NCI-H1417 treated with DMSO at 0.1 percent for 48 hours (cell line): ENCODE measurements at regions not wholly inside any gene's neighbourhood (a gene's known extent, or its start where the extent isn't known, plus 50 kb on each side); places are given as distances from the start of the nearest gene placed in this dataset.
"Not testable (repeated sequence)": the region's sequence is repeated elsewhere in the genome, so short reads cannot be mapped to it uniquely, and the experiment has no call there.

Experiments
- DNase-seq: peaks from one replicate; lab custom pipeline; 2025; lab: John Stamatoyannopoulos, UW

DNA sequence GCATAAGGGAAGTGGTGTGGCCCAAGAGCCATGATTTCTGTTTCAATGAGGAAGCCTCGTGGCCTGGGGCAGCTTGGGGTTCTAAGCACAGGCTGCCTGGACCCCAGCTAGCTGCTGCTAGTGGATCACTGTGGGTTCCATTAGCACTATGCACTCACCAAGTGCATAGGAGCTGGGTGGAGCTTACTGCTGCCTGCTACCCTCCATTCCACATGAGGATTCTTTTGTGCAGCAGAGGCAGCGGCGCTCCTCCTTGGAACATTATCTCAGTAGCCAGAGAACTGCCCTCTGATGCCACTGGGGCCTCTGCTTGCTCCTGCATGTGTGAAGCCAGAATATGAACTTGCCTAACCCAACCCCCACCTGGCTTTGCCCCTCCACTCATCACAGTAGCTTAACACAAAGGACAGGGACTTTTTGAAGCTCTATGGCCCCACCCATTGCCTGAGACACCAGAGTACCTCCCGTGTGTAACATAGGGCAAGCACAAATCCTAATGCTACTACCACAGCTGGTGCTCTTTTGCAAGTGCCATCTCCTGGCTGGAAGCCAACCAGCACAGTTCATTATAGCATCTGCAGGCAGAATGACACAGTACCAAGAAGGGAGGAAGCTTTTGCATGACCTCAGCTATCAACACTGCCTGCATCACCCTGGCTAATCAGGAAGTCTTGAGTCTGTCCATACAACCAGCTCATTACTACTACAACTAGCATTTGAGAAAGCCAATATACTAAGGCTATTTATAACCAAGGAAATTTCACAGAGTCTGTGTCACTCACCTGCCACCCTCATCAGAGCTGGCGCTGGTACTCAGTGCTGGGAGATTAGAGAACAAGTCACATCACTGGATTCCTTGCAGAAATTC is 297.0 kb upstream of the GULP1 start:
- no peak for DNase-seq

DNA sequence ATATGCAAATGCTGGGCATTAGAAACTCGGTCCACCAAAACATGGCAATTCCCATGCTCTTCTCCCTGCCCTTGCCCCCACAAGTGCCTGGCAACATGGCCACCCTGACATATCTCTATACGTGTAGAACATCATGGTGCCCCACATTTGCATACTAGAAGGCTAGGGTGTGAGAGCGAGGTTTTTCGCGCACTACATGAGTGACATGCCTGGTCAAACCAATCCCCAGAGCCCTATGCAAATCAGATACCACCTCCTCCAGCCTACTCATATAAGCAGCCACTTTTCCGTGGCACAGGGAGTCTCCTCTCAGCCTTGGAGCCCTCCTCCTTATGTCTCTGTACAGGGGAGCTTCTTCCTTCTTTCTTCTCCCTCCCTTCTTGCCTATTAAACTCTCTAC is 296.1 kb upstream of the GULP1 start:
- no peak for DNase-seq

DNA sequence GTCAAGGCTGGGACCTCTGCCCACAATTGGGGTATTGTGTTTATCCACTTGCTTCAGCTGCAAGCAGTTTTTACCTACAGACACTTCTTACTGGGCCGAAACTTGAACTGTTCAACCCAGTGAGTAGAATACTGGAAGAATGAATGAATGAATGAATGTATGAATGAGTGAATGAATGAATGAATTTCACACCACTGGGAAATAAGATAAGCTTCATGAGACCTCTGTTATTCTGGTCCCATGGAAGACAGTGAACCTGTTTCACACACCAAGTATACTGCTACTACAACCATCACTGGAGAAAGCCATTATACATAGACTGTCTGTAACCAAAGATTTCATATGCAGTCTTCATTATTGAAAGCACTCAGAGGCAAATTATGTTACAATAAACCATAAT is 295.0 kb upstream of the GULP1 start:
- DNase-seq = no peak

DNA sequence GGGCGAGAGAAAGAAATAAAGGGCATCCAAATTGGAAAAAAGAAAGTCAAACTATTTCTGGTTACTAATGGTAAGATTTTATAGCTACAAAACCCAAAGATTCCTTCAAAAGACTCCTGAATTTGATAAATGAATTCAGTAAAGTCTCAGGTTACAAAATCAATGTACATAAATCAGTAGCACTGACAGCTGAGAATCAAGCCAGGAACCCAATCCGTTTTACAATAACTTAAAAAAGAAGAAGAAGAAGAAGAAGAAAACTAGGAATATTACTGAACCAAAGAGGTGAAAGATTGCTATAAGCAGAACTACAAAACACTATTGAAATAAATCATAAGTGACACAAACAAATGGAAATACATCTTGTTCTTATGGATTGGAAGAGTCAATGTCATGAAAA is 291.5 kb upstream of the GULP1 start:
- DNase-seq = no peak

DNA sequence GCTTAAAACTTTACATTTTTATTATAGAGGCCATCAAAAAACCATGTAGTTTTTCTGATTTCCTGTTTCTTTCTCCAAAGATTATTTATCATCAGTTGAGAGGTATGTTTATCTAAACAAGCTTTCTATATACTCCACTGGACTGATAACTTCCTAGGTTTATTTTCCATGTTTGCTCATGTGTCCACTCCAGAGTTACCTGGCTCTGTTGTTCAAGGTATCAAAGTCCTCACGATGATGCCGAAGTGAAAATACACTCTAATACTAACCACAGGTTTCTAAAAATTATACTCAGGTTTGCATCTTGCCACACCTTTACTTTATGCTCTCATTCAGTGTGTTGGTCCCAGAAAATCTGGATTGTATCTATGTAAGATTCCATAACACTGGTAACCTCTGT is 287.9 kb upstream of the GULP1 start:
- no peak for DNase-seq

DNA sequence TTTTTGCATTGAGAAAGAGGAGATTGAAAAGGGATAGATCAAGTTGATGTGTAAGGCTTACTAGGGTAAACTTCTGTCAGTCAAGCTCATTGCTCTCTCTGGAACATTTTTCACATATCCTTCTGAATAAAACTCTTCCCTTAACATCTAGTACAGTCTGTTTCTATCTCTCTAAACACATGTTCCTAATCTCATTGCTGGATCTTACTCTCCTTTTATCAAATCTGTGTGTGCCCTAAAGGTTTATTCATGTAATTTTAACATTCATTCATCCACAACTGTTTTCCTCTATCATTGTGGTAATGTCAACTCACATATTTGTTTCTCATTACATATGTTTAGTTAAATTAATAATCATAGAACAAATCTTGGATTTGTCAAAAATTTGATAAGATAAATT is 277.9 kb upstream of the GULP1 start:
- DNase-seq = no peak

DNA sequence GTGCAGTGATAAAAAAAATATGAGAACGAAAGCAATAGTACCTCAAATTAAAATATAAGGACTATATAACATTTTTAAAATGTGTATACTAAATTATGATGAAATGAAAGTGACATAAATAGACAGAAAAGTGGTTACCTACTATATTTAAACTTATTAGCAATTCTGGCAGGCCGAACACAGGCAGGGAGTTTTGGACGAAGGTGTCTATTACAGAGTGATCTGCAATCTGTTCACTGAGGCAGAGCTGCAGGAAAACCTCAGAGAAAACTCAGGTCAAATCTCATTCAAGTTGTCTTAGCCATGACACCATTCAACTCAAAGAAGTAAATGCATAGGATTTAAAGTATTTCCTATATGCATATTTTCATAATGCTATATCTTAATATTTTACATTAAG is 274.8 kb upstream of the GULP1 start:
- no peak for DNase-seq

DNA sequence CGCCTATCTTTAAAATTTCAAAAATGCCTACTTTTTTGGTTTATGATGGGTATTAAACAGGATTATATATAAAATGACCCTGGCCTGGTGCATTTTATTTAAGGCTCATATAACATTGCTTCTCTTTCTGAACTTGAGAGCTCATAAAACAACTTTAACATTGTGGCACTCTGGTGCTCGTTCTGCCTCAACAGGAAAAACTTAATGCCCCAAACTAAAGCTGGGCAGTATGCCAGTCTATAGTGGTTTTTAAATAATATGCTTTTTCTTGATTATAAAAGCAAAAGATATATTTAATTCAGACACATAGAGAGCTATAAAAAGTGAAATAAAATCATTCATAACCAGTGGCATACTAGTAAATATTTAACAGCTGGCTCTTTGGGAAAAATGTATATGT is 269.3 kb upstream of the GULP1 start:
- DNase-seq = no peak

DNA sequence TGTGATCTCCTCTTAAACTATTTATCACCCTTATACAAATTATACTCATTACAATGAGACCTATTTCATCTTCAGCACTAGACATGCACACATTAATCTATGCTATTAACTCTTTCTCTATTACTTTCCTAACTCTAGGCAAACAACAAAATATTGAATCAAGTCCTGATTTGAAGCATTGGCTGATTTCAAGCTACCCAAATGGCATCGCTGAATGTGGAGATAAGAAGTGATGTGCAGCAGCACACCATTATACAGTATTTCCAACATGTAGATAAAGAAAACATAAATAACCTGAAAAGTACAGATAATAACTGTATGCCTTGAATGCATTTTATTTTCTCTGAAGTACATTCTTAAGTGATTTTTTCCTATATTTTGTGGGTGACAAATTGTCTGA is 268.6 kb upstream of the GULP1 start:
- DNase-seq = no peak

DNA sequence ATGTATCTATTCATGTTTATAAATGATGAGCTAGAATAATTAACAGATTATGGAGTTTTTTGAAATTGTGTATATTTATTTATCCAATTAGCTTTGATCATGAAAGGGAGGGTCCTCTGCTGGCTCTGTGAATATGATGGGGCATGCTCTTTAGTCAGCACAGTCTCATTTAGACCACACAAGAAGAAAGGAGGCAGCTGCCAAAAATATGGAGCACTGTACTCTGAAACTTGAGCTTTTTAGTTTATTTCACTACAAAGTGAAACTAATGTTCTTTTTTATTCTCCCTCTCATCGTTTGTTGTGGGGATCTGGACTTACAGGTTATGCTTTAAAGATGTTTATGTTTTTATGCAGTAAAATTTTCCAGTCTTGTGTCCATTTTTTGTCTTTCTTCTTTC is 266.9 kb upstream of the GULP1 start:
- no peak for DNase-seq

DNA sequence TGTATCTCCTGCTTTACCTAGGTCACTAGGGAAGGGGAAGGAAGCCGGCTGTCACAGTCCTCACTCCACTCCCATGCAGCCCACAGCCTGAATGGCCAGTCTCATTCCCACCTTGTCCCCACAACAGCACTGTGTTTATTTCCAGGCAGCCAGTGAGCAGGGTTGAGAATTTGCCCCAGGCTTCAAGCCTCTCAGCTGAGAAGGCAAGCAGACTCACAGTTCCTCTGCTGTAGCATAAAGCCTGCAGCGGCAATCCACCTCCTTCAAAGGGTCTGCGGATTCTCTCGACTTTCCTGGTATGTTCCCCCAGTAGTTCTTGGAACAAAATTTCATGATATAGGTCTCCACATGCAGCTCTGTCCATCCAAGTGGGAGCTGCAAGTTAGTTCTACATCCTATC is 262.9 kb upstream of the GULP1 start:
- no peak for DNase-seq

DNA sequence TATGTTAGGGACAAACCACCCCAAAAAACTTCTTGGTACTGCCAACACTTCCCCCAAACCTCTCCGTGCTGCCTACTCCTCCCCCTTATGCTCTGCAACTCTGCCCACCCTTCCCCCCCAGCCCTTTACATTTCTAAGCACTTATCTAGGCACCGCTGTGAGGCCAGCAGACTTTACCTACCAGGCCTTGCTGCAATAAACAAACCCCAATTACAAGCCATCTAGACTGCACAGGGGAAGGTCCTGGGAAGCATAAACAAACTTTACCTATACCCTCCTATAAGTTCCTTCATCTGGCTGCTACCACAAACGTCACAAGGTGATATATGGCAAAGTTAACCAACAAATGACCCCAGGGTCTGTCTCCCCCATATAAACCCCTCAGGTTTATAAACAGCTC is 259.4 kb upstream of the GULP1 start:
- no peak for DNase-seq

DNA sequence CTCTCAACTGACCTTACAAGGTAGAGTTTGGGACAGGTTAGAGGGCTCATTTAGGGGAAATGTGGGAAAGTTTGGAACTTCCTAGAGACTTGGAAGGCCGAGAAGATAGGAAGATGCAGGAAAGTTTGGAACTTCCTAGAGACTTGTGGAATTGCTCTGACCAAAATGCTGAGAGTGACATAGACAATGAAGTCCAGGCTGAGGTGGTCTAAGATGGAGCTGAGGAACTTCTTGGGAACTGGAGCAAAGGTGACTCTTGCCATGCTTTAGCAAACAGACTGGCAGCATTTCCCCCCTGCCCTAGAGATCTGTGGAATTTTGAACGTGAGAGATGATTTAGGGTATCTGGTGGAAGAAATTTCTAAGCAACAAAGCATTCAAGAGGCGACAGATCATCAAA is 258.9 kb upstream of the GULP1 start:
- DNase-seq = no peak

DNA sequence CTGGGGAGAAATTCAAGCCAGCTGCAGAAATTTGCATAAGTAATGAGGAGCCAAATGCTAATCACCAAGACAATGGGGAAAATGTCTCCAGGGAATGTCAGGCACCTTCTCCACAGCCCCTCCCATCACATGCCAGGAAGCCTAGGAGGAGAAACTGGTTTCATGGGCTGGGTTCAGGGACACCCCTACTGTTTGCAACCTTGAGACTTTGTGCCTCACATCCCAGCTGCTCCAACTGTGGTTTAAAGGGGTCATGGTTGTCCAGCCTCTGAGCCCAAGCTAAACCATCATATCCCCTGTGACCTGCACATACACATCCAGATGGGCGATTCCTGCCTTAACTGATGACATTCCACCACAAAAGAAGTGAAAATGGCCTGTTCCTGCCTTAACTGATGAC is 258.4 kb upstream of the GULP1 start:
- DNase-seq = not testable (repeated sequence)

DNA sequence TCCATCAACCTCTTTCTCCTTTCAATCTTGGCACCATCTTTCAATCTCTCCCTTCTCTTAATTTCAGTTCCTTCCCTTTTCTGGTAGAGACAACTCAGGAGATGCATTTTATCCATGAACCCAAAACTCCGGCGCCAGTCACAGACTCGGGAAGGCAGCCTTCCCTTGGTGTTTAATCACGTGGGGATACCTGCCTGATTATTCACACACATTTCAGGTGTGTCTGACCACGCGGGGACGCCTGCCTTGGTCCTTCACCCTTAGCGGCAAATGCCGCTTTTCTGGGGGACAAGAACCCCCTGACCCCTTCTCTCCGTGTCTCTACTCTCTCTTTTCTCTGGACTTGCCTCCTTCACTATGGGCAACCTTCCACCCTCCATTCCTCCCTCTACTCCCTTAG is 257.6 kb upstream of the GULP1 start:
- DNase-seq = not testable (repeated sequence)

DNA sequence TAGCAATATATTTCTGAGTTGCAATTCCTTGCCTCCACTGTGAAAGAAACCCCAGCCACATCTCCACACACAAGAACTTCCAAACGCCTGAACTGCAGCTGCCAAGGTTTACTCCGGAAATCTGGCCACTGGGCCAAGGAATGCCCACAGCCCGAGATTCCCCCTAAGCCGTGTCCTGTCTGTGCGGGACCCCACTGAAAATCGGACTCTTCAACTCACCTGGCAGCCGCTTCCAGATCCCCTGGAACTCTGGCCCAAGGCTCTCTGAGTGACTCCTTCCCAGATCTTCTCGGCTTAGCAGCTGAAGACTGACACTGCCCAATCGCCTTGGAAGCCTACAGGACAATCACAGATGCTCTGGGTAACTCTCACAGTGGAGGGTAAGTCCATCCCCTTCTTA is 256.3 kb upstream of the GULP1 start:
- DNase-seq = not testable (repeated sequence)

DNA sequence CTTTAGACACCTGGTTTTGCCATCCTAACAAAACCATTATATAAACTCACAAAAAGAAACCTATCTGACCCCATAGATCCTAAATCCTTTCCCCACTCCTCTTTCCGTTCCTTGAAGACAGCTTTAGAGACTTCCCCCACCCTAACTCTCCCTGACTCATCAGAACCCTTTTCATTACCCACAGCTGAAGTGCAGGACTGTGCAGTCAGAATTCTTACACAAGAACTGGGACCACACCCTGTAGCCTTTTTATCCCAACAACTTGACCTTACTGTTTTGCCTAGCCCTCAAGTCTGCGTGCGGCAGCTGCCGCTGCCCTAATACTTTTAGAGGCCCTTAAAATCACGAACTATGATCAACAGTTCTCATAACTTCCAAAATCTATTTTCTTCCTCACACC is 254.9 kb upstream of the GULP1 start:
- not testable (repeated sequence) for DNase-seq

DNA sequence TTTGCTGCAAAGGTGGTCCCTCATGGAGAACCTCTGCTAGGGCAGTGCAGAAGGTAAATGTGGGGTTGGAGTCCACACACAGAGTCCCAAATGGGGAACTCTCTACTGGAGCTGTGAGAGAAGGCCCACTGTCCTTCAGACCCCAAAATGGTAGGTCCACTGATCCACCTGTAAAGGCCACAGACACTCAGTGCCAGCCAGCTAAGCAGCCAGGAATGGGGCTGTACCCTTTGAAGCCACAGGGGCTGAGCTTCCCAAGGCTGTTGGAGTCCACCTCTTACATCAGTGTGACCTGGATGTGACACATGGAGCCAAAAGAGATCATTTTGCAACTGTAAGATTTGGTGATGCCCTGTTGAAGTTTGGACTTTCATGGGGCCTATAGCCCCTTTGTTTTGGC is 252.4 kb upstream of the GULP1 start:
- no peak for DNase-seq

DNA sequence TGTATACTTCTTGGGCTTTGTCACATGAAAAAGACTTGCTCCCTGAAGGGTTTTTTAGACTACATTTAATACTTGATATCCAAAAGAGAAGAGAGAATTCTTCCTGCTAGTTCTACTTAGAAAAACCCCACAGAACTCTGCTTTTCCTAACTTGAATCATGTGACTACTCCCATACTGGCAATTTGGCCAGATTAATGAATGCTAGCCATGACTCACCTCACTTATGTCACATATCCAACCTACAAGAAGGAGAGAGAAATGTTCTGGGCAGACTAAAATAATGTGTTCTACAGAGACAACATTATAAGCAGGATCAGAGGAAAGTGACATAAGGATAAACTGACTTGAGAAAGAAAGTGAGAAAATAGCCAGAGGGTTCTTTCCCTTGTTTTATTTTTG is 249.3 kb upstream of the GULP1 start:
- no peak for DNase-seq

DNA sequence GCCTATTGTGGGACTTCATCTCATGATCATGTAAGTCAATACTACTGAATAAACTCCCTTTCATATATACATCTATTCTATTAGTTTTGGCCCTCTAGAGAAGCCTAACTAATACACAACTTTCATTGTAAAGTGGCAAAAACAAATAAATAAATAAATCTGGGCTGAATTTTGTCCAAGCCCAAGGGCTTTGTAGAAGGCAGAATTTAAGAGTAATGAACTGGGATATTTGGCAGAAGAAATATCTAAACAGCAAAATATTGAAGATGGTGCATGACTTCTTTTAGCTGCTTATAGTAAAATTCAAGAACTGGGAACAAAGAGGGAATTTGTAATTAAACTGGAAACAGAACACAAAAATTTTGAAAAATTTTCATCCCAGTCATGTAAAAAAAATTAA is 246.7 kb upstream of the GULP1 start:
- no peak for DNase-seq

DNA sequence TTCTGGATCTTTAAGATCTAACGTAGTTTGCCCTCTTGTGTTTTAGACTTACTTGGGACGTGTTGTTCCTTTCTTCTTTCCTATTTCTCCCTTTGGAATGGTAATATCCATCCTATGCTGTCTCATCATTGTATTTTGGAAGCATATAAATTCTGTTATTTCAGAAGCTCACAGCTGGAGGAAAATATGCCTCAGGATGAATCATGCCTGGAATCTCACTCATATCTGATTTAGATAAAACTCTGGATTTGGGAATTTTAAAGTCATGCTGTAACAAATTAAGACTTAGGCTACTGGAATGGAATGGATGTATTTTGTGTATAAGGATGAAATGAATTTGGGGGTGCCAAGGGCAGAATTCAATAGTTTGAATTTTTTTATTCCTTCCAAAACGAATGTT is 245.2 kb upstream of the GULP1 start:
- no peak for DNase-seq

DNA sequence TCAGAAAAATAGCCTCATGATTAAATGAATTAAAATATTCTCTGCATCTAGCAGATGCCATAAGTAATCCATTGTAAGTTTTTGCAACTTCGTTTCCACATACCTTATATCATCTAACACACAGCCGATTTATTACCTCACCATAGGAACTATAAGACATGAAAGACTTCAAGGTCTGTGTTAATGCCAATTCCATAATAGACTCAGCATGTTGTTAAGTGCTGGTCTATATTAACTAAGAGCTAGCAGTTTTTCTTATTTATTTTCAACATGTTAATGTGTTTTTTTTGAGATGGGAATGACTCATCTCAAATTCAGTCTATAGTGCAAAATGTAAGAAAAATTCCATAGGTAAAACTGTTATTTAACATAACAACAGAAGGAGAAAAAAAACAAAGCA is 243.9 kb upstream of the GULP1 start:
- DNase-seq = no peak

DNA sequence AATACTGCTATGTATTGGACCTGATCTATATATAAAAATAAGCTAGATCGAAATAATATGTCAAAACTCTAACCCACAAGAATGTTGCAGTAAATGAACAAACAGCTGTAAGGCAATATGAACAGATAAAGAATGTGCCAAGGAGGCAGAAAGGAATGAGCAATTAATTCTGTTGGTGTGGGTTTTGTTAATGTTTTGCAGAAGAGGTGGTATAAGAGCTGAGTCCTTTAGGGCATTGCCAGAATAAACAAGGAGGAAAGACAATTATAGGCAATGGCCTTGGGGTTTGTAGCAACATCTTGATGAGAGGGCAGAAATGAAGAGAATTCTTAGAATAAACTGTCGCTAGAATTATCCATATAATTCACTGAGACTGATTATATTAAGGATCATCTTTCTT is 240.9 kb upstream of the GULP1 start:
- no peak for DNase-seq

DNA sequence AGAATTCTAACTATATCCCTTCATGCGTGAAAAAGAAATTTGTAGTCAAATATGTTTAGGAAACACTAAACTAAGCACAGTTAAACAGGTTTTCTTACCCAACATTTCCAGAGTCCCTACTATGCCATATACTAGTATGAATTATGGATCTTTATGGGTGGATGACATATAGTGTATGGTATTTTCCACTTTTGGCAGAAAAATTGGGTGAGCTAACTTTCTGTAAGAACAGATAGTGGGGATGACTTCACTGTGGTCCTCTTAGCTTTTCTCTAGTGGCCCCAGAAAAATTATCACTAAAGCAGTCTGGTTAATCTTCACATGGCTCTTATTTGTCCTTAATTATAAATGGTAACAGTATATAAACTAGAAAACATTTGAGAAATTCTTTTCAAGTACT is 240.0 kb upstream of the GULP1 start:
- no peak for DNase-seq
